Stimulated activated CD4-positive, alpha-beta T cell treated with anti-CD3 and anti-CD28 coated beads, Interleukin-12 subunit alpha, Interleukin-12 subunit beta, amount 100 ng/mL, for 4 hours (primary cell): ENCODE measurements at regions not wholly inside any gene's neighbourhood (a gene's known extent, or its start where the extent isn't known, plus 50 kb on each side); places are given as distances from the start of the nearest gene placed in this dataset.

Experiments
- DNase-seq: peaks from one replicate; pipeline ENCODE4 v3.0.0-alpha.2; 2020

DNA sequence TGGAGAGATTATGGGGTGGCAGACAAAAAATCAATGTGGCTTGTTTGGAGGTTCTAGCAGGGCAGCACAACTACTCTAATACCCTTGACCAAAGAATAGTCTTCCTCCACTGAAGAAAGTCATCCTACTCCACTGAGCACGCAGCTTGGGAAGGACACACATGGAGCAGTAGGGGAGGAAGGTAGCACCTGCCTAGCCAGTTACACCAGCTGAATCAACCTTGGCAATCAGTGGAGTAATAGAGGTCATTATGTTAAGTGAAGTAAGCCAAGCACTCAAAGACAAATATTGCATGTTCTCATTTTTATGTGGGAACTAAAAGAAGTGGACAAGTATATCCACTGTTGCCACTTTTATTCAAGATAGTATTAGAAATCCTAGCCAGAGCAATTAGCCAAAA lies 555.8 kb upstream of the ALCAM start:
- no peak for DNase-seq

DNA sequence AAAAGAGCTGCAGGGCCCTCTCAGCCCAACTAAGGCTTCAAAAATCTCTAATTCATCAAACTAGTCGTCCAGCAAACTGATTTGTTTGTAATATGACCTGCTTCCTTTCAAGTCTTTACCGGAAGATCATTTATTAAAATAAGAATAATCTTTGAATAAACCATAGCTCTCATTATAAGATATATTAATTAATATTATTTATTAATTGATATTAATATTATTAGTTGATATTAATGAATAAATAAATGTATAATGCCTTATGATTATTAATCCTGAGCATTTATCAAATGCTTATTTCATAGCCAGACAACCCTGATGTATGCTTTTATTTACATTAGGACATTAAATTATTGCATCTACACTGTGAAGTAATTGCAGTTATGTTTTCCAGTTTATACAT lies 550.7 kb upstream of the ALCAM start:
- DNase-seq: no peak

DNA sequence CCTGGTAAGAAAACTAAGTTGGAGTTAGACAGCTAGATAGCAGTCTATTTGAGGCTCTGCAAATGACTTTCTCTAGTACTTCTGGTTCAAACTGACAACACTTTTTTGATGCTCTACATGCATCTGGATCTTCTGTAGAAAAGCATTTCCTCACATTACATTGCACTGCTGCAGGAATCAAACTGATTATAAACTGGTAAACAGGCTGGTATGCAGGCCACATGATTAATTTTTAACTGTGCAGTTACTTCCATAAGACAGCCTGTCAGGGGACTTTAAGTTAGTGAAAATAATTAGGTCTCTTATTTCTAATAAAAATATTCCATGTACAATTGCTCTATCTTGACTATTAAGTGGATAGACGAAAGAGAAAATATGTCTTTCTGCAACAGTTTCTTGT lies 550.0 kb upstream of the ALCAM start:
- no peak for DNase-seq

DNA sequence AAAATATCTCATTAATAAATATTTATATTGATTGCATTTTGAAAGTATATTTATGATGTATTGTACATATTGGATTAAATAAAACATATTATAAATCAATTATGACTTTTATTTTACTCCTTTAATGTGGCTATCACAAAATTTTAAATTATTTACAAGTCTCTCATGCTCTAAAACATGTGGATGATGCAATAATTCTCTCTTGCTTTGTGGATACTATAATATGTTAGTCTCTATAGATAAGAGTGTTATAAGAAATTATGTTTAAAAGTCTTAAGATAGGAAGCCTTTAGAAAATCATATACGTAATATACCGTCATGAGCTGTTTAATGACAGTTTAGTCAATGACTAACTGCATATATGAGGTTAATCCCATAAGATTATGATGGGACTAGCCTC lies 547.4 kb upstream of the ALCAM start:
- DNase-seq: no peak

DNA sequence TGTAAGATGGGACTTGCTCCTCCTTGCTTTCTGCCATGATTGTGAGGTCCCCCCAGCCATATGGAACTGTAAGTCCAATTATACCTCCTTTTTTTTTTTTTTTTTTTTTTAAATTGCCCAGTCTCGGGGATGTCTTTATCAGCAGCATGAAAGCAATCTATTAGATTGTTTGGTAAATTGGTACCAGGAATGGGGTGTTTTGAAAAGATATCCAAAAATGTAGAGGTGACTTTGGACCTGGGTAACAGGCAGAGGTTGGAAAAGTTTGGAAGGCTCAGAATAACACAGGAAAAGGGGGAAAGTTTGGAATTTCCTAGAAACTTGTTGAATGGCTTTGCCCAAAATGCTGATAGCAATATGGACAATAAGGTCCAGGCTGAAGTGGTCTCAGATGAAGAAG lies 545.8 kb upstream of the ALCAM start:
- DNase-seq: no peak

DNA sequence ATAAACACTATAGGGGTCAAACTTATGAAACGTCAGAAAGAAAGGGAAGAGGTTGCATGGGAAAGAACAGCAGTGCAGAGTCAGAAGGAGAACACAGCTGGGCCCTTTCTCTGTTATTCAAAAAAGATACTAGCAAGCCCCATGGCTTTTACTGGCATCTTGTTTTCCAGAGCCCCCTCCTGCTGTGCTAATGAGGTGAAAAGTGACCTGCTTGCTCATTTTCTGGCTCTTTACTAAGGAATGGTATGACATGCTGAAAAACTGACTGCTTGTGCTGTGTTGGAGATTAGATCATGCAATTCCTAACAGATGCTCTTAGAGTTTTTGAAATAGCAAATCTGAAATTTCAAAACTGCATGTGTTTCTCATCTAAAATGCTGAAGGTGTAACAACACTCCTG lies 541.6 kb upstream of the ALCAM start:
- DNase-seq: no peak

DNA sequence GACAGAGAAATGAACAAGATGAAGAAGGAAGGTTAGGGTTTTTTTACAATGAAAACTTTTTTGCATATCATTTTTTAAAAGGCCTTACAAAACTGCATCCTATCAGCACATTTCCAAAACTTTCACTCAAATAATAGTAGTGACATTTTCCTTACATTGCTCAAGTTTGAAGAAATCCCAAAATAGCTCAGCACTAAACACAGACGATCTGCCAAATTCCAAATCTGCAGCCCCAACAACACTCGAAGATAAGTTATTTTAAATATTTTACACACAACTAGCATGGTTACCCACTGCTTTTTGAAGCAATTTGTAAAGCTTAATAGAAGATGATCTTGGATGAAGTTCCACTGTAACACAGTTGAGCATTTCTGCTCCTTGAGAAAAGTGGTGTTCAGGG lies 535.6 kb upstream of the ALCAM start:
- no peak for DNase-seq

DNA sequence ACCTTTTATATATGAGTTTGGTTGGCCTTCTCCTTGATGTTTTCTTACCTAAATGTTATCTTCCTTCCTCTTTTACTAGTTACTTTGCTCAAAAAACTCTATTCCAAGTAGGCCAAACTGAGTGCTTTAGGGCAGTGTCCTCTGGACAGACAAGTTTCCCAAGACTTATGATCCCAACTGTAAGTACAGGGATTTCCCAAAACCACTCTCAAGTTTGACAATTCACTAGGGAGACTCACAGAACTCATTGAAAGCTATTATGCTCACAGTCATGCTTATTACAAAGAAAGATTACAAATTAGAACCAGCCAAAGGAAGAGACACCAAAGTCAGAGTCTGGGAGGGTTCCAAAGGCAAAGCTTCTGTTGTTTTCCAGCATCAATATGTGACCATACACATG lies 534.2 kb upstream of the ALCAM start:
- no peak for DNase-seq

DNA sequence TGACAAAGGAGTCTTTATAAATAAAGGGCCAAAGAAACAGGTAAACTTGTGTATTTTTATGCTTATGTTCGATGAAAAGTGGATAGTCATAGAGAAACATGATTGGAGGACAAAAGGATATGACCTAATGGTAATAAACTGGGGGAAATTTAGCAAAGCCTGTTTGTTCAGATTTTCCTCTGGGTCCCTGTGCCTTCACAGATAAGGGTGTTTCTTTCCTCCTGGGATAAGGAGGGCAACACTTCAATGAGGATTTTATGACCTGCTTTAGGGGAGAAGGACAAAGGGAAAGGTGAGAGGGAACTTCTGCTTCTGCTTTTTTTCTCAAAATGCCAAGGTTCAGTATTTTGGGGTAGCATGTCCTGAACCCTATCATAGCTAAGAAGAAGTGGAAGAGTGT lies 531.3 kb upstream of the ALCAM start:
- DNase-seq: no peak

DNA sequence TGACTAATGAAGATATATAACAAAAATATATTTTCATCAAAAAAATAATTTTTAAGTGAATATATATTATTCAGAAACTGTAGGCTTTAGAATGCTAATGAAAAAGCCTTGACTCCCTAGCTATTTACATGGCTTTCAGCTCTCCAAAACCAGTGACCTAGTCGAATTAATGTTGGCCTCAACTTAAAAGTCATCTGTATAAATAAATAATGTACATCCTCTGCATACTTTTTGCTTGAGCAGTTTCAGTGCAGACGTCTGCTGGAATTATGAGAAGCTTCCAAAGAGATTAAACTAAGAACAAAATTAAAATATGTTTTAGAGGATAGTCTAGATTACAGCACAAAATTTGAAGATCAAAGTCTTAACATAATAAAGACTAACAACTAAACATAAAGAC lies 520.4 kb upstream of the ALCAM start:
- no peak for DNase-seq

DNA sequence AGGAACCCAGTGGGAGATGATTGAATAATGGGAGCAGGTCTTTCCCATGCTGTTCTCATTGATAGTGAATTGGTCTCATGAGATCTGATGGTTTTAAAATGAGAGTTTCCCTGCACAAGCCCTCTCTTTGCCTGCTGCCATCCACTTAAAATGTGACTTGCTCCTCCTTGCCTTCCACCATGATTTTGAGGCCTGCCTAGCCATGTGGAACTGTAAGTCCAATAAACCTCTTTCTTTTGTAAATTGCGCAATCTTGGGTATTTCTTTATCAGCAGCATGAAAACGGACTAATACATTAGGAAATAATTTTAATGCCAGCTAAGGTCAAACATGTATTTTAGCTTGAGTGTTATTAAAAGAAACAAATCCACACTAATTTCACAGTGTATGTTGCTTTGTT lies 517.6 kb upstream of the ALCAM start:
- DNase-seq: no peak

DNA sequence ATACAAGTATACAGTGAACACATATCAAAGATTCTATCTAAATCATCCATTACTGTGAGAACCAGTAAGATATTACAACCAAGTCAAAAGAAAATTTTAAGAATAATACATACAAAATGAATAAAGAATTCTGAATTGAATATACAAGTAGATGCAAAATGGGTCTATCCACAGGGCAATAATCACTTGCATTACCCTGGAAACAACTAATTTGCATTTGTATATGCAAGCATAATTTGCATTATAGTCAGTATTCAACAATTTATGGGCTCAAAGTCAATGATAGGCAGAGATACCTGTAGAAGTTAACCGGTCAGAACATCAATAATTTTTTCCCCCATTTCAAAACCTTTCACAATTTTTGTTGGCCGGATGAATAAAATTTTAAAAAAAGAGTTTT lies 512.2 kb upstream of the ALCAM start:
- no peak for DNase-seq

DNA sequence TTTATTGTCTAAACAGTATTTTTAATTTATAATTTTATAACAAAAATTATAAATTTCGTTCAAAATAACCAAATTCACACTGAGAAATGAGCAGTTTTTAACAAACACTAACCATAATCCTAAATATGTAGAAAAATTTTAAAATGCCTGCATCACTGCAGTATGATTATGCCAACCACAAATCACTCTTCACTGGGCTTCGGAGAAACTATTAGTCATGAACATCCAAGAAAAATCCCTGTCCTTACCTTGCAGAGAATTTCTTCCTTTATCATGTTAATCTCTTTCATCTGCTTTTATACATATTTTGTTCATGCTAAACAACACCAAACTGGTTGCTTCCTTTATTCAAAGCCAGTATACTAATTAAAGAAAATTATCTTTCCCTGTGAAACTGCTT lies 511.0 kb upstream of the ALCAM start:
- DNase-seq: no peak

DNA sequence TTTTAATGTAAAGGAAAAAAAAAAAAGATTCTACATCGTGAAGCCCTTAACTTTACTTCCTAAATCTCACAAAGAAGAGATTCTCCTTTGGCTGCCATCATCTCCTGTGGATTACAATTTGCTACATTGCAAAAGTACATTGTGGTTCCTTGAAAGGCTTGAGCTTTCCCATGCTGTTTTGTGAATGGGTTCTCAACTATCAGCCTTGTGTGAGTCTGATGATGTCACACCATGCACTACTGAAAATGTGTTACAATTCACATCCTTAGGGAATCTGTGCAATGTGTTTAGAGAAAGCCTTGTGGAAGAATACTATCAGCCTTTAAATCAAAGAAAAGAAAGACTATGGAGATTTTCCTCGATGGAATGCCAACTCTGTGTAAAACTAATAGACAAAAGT lies 510.0 kb upstream of the ALCAM start:
- no peak for DNase-seq

DNA sequence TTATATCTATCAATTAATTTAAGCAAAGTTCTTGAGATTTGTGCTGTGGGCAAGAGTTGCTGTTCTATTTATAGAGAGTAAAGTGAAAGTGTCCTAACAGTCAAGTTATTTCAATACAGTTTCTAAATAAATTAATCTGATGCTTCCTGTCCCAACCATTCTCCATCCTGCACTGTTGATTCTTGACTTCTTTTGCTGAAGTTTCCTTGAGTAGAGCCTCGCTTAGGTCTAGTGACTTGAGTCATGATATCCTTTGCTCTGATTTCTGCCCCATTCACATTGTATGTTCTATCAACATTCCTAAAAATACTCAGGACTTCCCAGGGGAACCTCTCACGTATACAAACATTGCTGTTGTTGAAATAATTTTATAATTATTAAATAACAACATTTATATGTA lies 498.4 kb upstream of the ALCAM start:
- no peak for DNase-seq

DNA sequence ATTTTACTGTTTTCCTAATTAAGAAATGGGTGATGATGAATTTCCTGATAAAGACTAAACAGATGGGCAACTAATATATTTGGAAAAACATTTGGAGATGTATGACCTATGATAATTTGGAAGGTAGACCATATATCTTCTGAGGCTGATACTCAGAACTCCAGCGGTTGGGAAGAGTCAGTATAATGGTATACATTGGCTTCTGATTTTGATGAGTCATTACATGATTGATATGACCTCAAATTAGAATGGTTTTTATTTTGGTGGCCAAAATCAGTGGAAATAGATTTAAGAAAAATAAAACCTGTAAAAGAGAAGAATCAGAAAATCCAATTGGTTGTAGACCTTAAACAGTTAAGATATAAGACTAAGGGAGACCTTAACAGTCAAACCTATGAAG lies 496.4 kb upstream of the ALCAM start:
- no peak for DNase-seq

DNA sequence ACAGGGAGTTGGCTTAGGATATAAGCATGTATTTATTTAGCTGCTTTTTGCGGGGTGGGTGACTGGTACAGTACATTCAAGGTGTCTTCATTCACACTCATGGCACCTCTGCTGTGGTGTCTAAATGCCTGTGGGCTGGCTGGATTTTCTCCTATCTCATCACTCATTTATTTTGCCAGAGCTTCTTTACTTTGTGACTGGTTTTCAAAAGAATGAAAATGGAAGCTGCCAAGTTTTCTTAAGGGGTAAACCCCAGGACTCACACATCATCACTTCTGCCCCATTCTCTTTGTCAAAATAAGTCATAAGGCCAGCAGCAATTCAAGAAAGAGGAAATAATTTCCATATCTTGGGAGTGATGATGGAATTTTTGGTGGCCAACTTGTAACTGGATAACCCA lies 493.4 kb upstream of the ALCAM start:
- DNase-seq: no peak

DNA sequence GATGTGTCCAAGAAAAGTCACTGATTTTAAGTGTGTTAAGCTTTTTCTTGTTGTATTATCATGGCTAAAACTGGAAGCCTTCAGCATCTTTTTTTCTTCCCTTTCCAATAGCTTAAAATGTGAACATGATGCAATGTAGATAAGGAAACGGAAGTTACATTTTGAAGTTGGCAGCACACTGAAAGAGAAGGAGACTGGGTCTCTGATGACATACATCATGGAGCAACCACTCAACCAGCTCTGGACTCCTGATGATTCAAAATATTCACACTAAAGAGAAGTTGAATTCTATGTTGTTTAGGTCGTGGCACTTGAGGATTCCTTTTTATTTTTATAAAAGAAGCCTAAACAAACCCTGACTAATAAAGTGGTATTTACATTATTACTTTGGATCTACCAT lies 488.3 kb upstream of the ALCAM start:
- DNase-seq: no peak

DNA sequence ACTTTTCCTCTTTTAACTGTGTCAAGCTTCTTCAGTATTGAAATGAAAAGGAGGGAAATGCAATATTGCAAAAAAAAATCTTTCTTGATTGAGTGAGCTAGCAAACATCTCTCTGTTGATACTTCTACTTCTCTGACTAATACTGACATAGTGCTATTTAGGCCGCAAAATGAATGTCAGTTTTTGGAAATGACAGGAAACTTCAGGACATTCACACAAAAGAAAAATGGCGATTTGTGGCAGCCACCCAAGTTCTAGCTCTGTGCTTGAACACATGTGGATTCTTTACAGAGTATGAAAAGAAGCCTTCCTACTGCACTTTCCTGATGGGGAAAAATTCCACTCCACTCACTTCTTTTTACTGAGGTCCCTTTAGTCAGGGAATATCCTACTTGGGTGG lies 486.8 kb upstream of the ALCAM start:
- DNase-seq: no peak

DNA sequence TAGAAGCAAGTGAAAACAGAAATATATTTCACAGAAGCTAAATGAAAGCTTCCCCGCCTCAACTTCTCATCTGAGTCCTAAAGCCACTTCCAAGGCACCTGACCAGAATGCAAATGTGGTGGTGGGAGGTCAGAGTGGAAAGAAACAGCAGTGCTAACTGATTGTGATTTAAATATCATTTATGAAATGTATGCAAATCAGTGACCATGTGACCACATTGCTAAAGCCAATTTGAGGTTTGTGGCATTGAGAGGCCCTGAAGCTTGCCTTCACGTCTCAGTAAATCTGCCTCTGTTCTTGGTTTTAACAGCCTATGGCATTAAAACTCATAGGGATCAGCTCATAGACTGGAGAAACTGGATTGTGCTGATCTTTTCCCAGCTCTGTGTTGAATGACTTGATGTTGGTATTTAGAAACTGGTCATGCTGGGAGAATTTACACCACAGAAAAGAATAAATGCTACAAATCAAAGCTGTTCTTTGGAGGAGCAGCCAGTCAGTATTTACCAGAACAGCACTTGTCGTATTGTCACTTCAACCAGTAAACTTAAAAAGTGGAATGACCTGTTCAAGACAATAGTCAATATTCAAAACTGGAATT lies 481.4 kb upstream of the ALCAM start:
- no peak for DNase-seq

DNA sequence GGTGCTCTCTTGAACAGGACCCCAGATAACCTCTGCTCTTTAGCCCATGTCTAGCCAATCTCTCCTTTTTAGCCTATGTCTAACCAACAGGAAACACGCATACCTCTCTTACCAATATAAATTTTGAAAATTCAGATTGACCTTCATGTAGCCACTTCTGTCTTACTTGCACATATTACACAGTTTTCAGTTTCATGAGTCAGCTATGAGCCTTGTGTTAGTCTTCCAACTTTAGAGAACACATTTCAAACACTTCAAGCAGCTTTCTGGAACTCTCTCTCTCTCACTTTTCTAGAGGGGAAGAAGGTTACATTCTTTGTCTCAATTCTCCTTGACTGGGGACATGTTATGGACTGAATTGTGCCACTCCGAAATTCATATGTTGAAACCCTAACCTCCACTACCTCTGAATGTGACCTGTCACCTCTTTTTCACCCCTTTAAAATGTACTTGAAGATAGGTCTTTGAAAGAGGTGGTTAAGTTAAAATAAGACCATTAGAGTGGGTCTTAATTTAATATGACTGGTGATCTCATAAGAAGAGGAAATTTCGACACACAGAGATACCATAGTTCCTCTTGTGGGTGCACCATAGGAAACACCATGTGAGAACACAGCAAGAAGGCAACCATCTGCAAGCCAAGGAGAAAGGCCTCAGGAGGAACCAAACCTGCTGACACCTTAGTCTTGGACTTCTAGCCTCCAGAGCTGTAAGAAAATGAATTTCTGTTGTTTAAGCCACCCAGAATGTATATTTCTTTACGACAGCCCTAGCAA lies 480.3 kb upstream of the ALCAM start:
- DNase-seq: no peak

DNA sequence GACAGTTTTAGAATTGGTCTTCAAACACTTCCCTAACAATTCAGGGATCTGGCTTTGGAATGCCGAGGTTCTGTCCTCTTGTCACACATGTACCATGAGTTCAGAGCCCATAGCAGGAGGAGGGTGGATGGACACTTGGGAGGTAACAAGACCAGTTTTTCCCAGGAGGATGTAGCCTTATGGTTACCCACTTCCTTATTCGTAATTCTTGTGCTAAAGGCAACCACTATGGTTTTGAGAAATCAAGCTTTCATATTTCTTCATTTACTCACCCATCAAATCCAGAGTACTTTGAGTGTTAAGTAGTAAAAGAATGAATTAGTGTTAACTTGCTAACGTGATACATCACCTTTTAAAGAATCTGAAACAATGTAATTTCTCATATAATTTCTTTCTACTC lies 479.6 kb upstream of the ALCAM start:
- no peak for DNase-seq

DNA sequence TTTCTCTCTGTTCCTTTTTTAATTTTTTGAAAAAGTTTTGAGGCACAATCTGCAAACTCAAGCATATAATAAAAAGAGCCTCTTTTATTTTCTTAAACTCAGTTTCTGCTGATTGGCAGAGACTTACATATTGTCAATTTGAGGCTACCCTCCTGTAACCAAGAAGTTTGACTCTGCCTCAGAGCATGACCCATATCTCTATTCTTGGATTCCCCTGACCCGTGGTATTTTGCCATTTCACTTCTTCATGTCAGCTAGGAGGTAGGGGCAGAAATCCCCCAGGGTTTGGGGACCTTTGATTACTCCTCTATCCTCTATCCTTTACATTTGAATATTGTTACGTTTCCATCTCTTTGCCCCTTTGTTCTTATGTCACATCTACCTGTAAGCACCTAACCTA lies 479.1 kb upstream of the ALCAM start:
- DNase-seq: no peak

DNA sequence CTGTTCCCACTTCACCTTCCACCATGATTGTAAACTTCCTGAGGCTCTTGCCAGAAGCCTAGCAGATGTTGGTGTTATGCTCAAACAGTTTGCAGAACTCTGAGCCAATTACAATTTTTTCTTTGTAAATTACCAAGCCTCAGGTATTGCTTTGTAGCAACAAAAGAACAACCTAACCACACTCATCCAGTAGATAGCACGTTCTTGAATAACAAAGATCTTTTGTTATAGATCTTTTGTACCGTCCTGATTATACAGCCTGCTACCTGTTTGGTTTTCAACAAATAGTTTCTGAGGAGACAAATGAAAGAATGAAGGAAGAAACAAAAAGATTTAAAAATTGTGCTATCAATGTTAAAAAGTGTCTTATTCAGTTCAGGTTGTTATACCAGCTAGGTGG lies 474.7 kb upstream of the ALCAM start:
- DNase-seq: no peak

DNA sequence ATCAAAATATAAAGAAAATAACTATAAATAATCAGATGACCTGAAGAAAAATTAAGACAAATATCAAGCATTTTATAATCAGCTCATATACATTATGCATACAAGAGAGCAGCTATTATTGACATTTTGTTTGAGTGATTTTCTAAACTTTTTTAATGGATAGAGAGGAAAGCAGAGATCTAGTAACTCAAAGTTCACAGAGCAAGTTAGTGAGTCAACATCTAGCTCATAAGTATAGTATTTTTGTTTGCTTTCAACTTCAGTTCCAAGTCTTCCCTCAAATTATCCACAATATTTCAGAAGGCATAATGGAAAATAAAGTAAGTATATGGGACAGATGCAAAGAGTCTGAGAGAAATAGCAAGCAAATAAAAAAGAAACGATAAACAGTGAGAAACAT lies 470.1 kb upstream of the ALCAM start:
- no peak for DNase-seq
